MM.1S (cell line): ENCODE measurements at regions not wholly inside any gene's neighbourhood (a gene's known extent, or its start where the extent isn't known, plus 50 kb on each side); places are given as distances from the start of the nearest gene placed in this dataset.

ENCODE experiments used
- DNase-seq: peaks from one replicate; pipeline ENCODE4 v3.0.0-alpha.2; 2015
- H2AFZ ChIP-seq: fragments of 300-600 bp; sonication (generic); 2 replicates; pipeline ENCODE4 v1.6.0; 2016; ENCODE audit warnings: antibody characterized with exemption, low read length
- H3F3A ChIP-seq: fragments of 300-600 bp; sonication (generic); 2 replicates; pipeline ENCODE4 v1.6.1; 2016; ENCODE audit warnings: mild to moderate bottlenecking, antibody characterized with exemption, low read length, moderate library complexity, mixed read lengths; ENCODE audit not compliant: insufficient read depth
- H3K27ac ChIP-seq: fragments of 300-600 bp; sonication (generic); 2 replicates; pipeline ENCODE4 v1.5.1; 2016; ENCODE audit warnings: mild to moderate bottlenecking, low read length
- H3K27me3 ChIP-seq: fragments of 300-600 bp; sonication (generic); replicated peaks from 2 replicates; pipeline ENCODE4 v1.6.0; 2016; ENCODE audit warnings: low read length; ENCODE audit not compliant: insufficient read depth
- H3K36me3 ChIP-seq: fragments of 300-600 bp; sonication (generic); replicated peaks from 2 replicates; pipeline ENCODE4 v1.6.1; 2016; ENCODE audit warnings: mild to moderate bottlenecking, low read length, mixed read lengths; ENCODE audit not compliant: insufficient read depth
- H3K4me1 ChIP-seq: fragments of 300-600 bp; sonication (generic); 2 replicates; pipeline ENCODE4 v1.6.1; 2016; ENCODE audit warnings: low read length, mixed read lengths
- H3K4me2 ChIP-seq: fragments of 300-600 bp; sonication (generic); 2 replicates; pipeline ENCODE4 v1.6.0; 2016; ENCODE audit warnings: low read depth, low read length
- H3K4me3 ChIP-seq: fragments of 300-600 bp; sonication (generic); 2 replicates; pipeline ENCODE4 v1.5.1; 2016; ENCODE audit warnings: low read length, mixed read lengths
- H3K79me2 ChIP-seq: fragments of 300-600 bp; sonication (generic); 2 replicates; pipeline ENCODE4 v1.6.1; 2016; ENCODE audit warnings: mixed run types, low read length, mixed read lengths
- H3K9ac ChIP-seq: fragments of 300-600 bp; sonication (generic); 2 replicates; pipeline ENCODE4 v1.6.1; 2016; ENCODE audit warnings: low read length, mixed read lengths
- H3K9me2 ChIP-seq: fragments of 300-600 bp; sonication (generic); replicated peaks from 2 replicates; pipeline ENCODE4 v1.6.1; 2016; ENCODE audit warnings: mild to moderate bottlenecking, low read length, mixed read lengths; ENCODE audit not compliant: insufficient read depth
- H3K9me3 ChIP-seq: fragments of 300-600 bp; sonication (generic); replicated peaks from 2 replicates; pipeline ENCODE4 v1.6.1; 2016; ENCODE audit warnings: mild to moderate bottlenecking, low read length, mixed read lengths; ENCODE audit not compliant: insufficient read depth
- H4K20me1 ChIP-seq: fragments of 300-600 bp; sonication (generic); 2 replicates; pipeline ENCODE4 v1.6.1; 2016; ENCODE audit warnings: mild to moderate bottlenecking, low read length, moderate library complexity, mixed read lengths; ENCODE audit not compliant: insufficient read depth
- EZH2 ChIP-seq: fragments of 300-600 bp; sonication (generic); optimal IDR thresholded peaks from 2 replicates; pipeline ENCODE3; 2017; ENCODE audit warnings: low read depth, mild to moderate bottlenecking, antibody characterized with exemption, low read length, mixed read lengths
- EZH2phosphoT487 ChIP-seq: fragments of 300-600 bp; sonication (generic); IDR thresholded peaks from 2 replicates; pipeline ENCODE4 v1.6.1; 2018; ENCODE audit warnings: antibody characterized with exemption, low read length
- TF ChIP-seq, protein P1 (sequence below): fragments of 300-600 bp; sonication (generic); IDR thresholded peaks from 2 replicates; pipeline ENCODE4 v1.5.1; 2016; ENCODE audit warnings: antibody characterized with exemption, low read length, mixed read lengths

DNA sequence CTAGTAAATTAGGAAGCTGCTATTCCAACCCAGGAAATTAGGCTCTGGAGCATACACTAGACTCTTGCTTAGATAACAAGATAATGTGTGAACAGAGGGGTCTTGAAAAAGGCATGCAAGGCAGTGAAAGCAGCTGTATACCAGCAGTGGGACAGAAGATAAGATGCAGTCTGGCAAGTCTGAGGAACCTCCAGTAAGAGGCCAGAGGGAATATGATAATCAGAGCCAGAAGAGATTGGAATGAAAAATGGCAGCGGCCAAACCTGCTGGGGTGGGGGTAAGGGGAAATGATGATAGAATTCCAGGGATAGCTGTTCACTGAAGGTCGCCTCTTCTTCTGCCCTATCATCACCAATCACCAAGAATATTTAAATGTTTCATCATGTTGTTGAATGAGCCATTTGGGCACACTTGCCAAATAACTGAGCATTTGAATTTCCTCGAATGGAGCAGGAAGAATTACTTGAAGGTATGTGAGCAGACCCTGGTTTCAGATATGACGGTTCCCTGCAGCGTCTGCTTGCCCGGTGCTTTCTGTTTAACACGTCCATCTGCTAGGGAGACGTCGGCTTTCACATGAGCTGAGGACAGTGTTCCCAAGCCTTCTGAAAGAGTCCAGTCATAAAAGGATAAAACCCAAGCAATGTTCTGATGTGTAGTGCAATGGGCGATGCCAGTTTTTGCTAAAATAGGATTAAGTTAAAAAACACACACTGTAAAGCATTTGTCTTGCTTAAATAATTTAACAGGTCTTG is 173.3 kb downstream of the RWDD3 start:
- TF ChIP-seq EZH2phosphoT487, result no peak
- no peak overlapping the region for H3K4me3 ChIP-seq
- no peak overlapping the region for H3K9ac ChIP-seq
- DNase-seq, result no peak
- no peaks in the 10 kb centered on the region for H3K27me3 ChIP-seq
- H3K79me2 ChIP-seq, result no peaks in the 10 kb centered on the region
- no peak overlapping the region for H2AFZ ChIP-seq
- no peaks in the 10 kb centered on the region for H4K20me1 ChIP-seq
- H3K9me3 ChIP-seq, result no peaks in the 10 kb centered on the region
- no peak overlapping the region for H3K4me2 ChIP-seq
- H3K27ac ChIP-seq, result no peak overlapping the region
- H3K36me3 ChIP-seq, result no peaks in the 10 kb centered on the region
- no peaks in the 10 kb centered on the region for H3K4me1 ChIP-seq
- no peaks in the 10 kb centered on the region for H3F3A ChIP-seq
- H3K9me2 ChIP-seq, result no peaks in the 10 kb centered on the region

DNA sequence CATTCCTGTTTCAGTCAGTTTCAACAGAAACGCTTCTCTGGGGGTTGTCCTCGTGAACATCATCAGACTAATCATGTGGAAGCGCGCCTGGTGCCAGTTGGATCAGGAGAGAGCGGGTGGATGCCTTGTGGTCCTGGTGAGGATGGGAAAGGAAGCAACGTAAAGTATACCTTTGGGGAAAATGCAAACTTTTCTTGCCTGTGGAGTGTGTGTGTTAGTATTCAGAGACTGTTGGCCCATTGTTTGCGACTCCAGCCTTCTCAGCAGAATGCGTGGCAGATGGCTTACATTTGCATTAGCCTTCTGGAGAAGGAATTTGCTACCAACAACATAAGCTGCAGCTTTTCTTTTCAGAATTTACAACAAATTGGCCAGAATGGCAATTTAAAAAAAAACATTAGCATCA is 173.9 kb downstream of the RWDD3 start:
- Histone ChIP-seq H4K20me1 (no peaks in the 10 kb centered on the region), H3K9me3 (no peaks in the 10 kb centered on the region), H3K36me3 (no peaks in the 10 kb centered on the region), H3K4me1 (no peaks in the 10 kb centered on the region), H3K27ac (no peak overlapping the region), H3K79me2 (no peaks in the 10 kb centered on the region), H3K9me2 (no peaks in the 10 kb centered on the region), H3K4me2 (no peak overlapping the region), H3K27me3 (no peaks in the 10 kb centered on the region), H3F3A (no peaks in the 10 kb centered on the region), H3K9ac (no peak overlapping the region), H3K4me3 (no peak overlapping the region), H2AFZ (no peak overlapping the region)
- TF ChIP-seq, protein P1, sequence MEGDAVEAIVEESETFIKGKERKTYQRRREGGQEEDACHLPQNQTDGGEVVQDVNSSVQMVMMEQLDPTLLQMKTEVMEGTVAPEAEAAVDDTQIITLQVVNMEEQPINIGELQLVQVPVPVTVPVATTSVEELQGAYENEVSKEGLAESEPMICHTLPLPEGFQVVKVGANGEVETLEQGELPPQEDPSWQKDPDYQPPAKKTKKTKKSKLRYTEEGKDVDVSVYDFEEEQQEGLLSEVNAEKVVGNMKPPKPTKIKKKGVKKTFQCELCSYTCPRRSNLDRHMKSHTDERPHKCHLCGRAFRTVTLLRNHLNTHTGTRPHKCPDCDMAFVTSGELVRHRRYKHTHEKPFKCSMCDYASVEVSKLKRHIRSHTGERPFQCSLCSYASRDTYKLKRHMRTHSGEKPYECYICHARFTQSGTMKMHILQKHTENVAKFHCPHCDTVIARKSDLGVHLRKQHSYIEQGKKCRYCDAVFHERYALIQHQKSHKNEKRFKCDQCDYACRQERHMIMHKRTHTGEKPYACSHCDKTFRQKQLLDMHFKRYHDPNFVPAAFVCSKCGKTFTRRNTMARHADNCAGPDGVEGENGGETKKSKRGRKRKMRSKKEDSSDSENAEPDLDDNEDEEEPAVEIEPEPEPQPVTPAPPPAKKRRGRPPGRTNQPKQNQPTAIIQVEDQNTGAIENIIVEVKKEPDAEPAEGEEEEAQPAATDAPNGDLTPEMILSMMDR, result no peak
- TF ChIP-seq EZH2phosphoT487 (no peak), EZH2 (no peak)
- no peak for DNase-seq

DNA sequence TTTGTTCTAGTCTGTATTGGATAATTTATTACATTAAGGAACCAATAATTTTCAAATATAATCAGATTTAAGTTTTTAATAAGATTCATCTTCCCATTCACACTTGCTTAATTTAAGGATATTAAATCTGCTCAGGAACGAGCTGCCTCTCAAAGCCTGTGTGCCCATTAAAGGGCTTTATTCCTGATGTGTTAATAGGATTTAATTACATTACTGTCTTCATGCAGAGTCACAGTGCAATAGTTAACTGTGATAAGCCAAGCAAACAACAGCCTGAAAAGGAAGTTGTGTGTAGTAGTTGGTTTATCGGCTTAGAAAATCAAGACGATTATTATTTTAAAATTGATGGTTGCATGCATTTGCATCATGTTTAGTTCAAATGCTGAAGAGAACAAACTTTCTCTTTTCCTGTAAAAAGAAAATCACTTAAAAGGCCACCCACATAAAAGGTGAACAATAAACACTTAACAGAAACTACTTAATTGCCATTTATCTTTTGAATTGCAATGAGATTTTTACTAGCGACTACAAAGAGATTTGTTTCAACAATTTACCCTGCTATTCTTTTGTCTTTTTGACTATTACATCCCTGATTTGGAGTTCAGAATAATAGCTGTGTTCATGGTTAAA is 174.6 kb downstream of the RWDD3 start:
- Histone ChIP-seq H3K27ac (no peak overlapping the region), H3K36me3 (no peaks in the 10 kb centered on the region), H3K79me2 (no peaks in the 10 kb centered on the region), H3K4me1 (no peaks in the 10 kb centered on the region), H3K4me3 (no peak overlapping the region), H4K20me1 (no peaks in the 10 kb centered on the region), H3K9ac (no peak overlapping the region), H3K27me3 (no peaks in the 10 kb centered on the region), H3K9me3 (no peaks in the 10 kb centered on the region), H3K9me2 (no peaks in the 10 kb centered on the region), H3F3A (no peaks in the 10 kb centered on the region), H2AFZ (no peak overlapping the region), H3K4me2 (no peak overlapping the region)
- TF ChIP-seq EZH2 (no peak), EZH2phosphoT487 (no peak)
- TF ChIP-seq, protein P1, result no peak
- DNase-seq, result no peak

DNA sequence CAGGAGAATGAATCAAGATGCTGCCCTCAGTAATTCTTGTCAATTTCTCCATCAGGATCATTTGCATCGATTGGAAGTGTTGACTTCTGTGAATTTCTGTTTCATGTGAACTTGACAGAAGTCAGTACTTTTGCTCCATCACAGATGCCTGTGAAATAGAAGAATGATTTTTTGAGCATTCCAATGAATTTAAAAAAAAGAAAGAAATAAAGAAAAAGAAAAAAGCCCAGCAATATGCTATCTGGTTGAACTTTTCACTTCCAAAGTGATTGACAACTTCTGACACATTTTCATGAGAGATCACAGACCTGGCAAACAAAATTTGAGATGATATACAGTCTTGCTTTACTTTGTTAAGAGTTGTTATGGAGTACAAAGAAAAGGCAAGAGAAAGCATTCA is 175.3 kb downstream of the RWDD3 start:
- Histone ChIP-seq H2AFZ (no peak overlapping the region), H4K20me1 (no peaks in the 10 kb centered on the region), H3K4me3 (no peak overlapping the region), H3K27me3 (no peaks in the 10 kb centered on the region), H3K4me1 (no peaks in the 10 kb centered on the region), H3K9me3 (no peaks in the 10 kb centered on the region), H3K9ac (no peak overlapping the region), H3K36me3 (no peaks in the 10 kb centered on the region), H3K9me2 (no peaks in the 10 kb centered on the region), H3K79me2 (no peaks in the 10 kb centered on the region), H3K4me2 (no peak overlapping the region), H3F3A (no peaks in the 10 kb centered on the region), H3K27ac (no peak overlapping the region)
- no peak for DNase-seq
- TF ChIP-seq EZH2, result no peak
- TF ChIP-seq EZH2phosphoT487, result no peak
- TF ChIP-seq, protein P1, result no peak
